Tibial nerve (tissue), 4 donors: ENCODE measurements at regions not wholly inside any gene's neighbourhood (a gene's known extent, or its start where the extent isn't known, plus 50 kb on each side); places are given as distances from the start of the nearest gene placed in this dataset.

Experiments used
- DNase-seq, 2 donors: peaks; one replicate each; pipeline ENCODE4 v3.0.0-alpha.2; 2019; ENCODE audit warnings: low spot score in 2 of 2
- H3K27ac ChIP-seq, 4 donors: fragments of 200-600 bp; sonication (generic) in 3 of 4; one replicate each; pipeline ENCODE4 v1.5.1; 2017 to 2019; ENCODE audit warnings: mild to moderate bottlenecking in 1 of 4
- H3K27me3 ChIP-seq, 2 donors: fragments of 200-600 bp; sonication (generic) in 1 of 2; one replicate each; pipeline versions ENCODE4 v1.5.1 to v1.6.0; 2017 to 2019
- H3K36me3 ChIP-seq, 3 donors: fragments of 200-600 bp; sonication (generic); one replicate each; pipeline ENCODE4 v1.5.1; 2018 to 2019
- H3K4me1 ChIP-seq, 4 donors: fragments of 200-600 bp; sonication (generic) in 3 of 4; one replicate each; pipeline ENCODE4 v1.5.1; 2017 to 2019
- H3K4me3 ChIP-seq, 4 donors: fragments of 200-600 bp; sonication (generic) in 3 of 4; one replicate each; pipeline ENCODE4 v1.5.1; 2017 to 2019; ENCODE audit warnings: mild to moderate bottlenecking in 1 of 4, moderate library complexity in 1 of 4
- H3K9me3 ChIP-seq, 4 donors: fragments of 200-600 bp; sonication (generic) in 3 of 4; one replicate each; pipeline ENCODE4 v1.5.1; 2017 to 2019
- CTCF ChIP-seq, 5 experiments: fragments of 200-600 bp in 3 of 5; fragments of 450-650 bp in 2 of 5; sonication (generic) in 3 of 5; IDR thresholded peaks; one replicate each; pipeline ENCODE4 v1.5.1; 2016 to 2019; ENCODE audit warnings: antibody characterized with exemption in 5 of 5, mild to moderate bottlenecking in 3 of 5, moderate library complexity in 2 of 5
- EP300 ChIP-seq, 2 donors: sonication (generic); formaldehyde crosslinking; IDR thresholded peaks; one replicate each; pipeline ENCODE4 v1.6.1; 2017; ENCODE audit warnings: antibody characterized with exemption in 2 of 2, mild to moderate bottlenecking in 1 of 2
- POLR2A ChIP-seq, 2 donors: fragments of 450-650 bp; IDR thresholded peaks; one replicate each; pipeline ENCODE4 v1.6.1; 2017; ENCODE audit warnings: antibody characterized with exemption in 2 of 2, mild to moderate bottlenecking in 2 of 2, moderate library complexity in 2 of 2
- WGBS, 2 donors: methylation state at CpG; one replicate each; pipeline ENCODE4 v1.1.5; 2018; 5-methylcytosine and 5-hydroxymethylcytosine counted together

DNA sequence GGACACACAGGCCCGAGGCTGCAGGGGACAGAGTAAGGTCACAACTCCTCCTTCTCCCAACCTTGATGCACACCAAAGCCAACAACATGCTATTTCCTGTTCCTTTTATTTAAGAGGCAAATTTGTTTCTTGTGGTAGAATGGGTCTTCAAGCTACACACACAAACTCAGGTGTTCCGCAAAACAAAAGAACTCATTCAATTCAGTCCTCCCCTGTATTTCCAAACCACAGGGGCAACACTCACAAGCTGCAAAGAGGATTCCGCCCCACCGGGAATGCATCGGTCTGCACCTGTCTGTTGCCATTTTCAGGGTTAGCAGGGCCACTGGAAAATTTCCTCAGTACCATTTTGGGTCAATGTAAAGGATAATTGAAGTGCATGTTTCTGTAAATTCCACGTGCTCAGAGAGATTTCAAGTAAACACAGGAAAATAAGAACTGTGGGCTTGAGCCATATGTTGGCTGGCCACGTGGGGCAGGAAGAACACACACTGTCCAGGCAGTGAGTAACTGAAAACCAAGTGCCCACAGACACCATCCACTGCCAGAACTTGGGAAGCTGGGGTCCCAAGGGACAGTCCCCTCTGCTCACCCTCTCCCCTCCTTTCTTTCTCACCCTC, 145.2 kb upstream of the ERG start:
- 65 to 67% methylated on average over 7 of the region's 7 CpGs for WGBS, 2 donors
- Histone ChIP-seq H3K27me3 (peaks cover 0 to 9% of the 10 kb centered on the region in 2 donors), H3K27ac (no peak overlapping the region)

DNA sequence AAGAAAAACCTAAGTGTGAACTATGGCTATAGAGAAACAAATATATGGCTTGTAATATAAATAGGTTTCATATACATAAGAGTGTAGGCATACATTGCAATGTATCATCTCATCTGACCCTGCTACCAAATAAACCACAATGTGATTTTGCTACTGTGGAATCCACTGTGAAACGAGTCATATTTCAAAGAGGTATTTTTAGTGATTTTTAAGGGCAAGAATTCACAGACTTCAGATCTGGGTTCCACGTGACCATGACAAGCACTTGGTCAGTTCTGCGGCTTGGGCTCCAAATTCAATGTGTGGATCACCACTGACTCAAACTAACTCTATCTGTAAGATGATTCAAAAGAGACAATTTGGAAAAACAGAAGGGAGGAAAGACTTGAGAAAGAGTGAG, 147.0 kb upstream of the ERG start:
- no peak for DNase-seq
- H3K36me3 ChIP-seq: no peaks in the 10 kb centered on the region
- peaks cover 0 to 9% of the 10 kb centered on the region in 2 donors for H3K27me3 ChIP-seq
- H3K9me3 ChIP-seq: no peaks in the 10 kb centered on the region
- H3K27ac ChIP-seq: no peak overlapping the region
- 58 to 73% methylated on average over 3 of the region's 3 CpGs for WGBS, 2 donors
- TF ChIP-seq CTCF (IDR thresholded peaks at IDR 0.05) (no peak), EP300 (IDR thresholded peaks at IDR 0.05) (no peak), POLR2A (IDR thresholded peaks at IDR 0.05) (no peak)
- H3K4me1 ChIP-seq: no peaks in the 10 kb centered on the region
- H3K4me3 ChIP-seq: no peak overlapping the region

More for the DNA sequence above, 145.2 kb upstream of the ERG start:
- Histone ChIP-seq H3K36me3 (no peaks in the 10 kb centered on the region), H3K4me3 (no peak overlapping the region), H3K4me1 (no peaks in the 10 kb centered on the region), H3K9me3 (no peaks in the 10 kb centered on the region)
- TF ChIP-seq EP300 (IDR thresholded peaks at IDR 0.05) (no peak), POLR2A (IDR thresholded peaks at IDR 0.05) (no peak), CTCF (IDR thresholded peaks at IDR 0.05) (no peak)
- DNase-seq: no peak

GRCh38 chr21:38646213-38646837, 148.0 kb upstream of the ERG start:
- no peaks in the 10 kb centered on the region for H3K36me3 ChIP-seq
- 66 to 68% methylated on average over 5 of the region's 5 CpGs for WGBS, 2 donors
- DNase-seq: no peak
- no peak overlapping the region for H3K4me3 ChIP-seq
- peaks cover 0 to 9% of the 10 kb centered on the region in 2 donors for H3K27me3 ChIP-seq
- no peak overlapping the region for H3K27ac ChIP-seq
- no peaks in the 10 kb centered on the region for H3K4me1 ChIP-seq
- TF ChIP-seq CTCF (IDR thresholded peaks at IDR 0.05) (no peak), EP300 (IDR thresholded peaks at IDR 0.05) (no peak), POLR2A (IDR thresholded peaks at IDR 0.05) (no peak)
- no peaks in the 10 kb centered on the region for H3K9me3 ChIP-seq

DNA sequence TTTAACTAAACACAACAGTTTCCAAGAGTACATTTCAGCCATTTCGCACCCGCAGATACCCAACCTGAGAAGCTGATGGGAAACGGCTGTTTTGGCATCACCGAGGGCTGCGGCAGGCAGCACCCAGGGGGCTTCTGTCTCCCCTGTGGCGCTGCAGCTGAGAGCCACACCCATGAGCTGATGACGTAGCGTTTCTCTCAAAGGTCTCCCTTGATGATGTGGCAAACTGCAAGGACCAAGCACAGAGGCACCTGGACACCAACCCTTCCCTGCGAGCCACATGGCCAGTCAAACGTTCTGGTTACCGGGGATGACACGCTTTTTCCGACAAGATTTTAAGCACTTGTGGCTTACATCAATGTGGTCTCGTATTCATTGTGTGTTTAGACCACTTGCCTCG, 150.8 kb upstream of the ERG start:
- H3K27ac ChIP-seq: no peak overlapping the region

More for the DNA sequence above, 150.8 kb upstream of the ERG start:
- TF ChIP-seq EP300 (IDR thresholded peaks at IDR 0.05) (no peak), CTCF (IDR thresholded peaks at IDR 0.05) (no peak), POLR2A (IDR thresholded peaks at IDR 0.05) (no peak)
- WGBS, 2 donors: 80 to 91% methylated on average over 15 of the region's 15 CpGs
- peaks cover 0 to 9% of the 10 kb centered on the region in 2 donors for H3K27me3 ChIP-seq
- H3K9me3 ChIP-seq: no peaks in the 10 kb centered on the region
- no peak overlapping the region for H3K4me3 ChIP-seq
- no peaks in the 10 kb centered on the region for H3K36me3 ChIP-seq
- H3K4me1 ChIP-seq: no peaks in the 10 kb centered on the region
- no peak for DNase-seq
